Motor neuron (in vitro differentiated cells): ENCODE measurements at regions not wholly inside any gene's neighbourhood (a gene's known extent, or its start where the extent isn't known, plus 50 kb on each side); places are given as distances from the start of the nearest gene placed in this dataset.

Experiments used
- ATAC-seq, 8 experiments: fragments of 200-7000 bp; cut with Tn5 transposase; replicated peaks in 6 of 8; 2 replicates each; pipeline ENCODE4 v1.8.0; 2021; ENCODE audit warnings: mild to moderate bottlenecking in 8 of 8, moderate library complexity in 8 of 8
- H3K27ac ChIP-seq, 2 donors: fragments of 250-450 bp; sonication (Bioruptor Pico); 2 replicates each; pipeline ENCODE4 v1.9.0; 2021; ENCODE audit warnings: antibody characterized with exemption in 2 of 2, mild to moderate bottlenecking in 2 of 2, moderate library complexity in 1 of 2
- H3K4me1 ChIP-seq, 2 donors: fragments of 250-450 bp; sonication (Bioruptor Pico); replicated peaks in 1 of 2; 2 replicates each; pipeline ENCODE4 v1.6.1; 2021; ENCODE audit warnings: antibody characterized with exemption in 2 of 2, mild to moderate bottlenecking in 2 of 2, moderate library complexity in 1 of 2
- H3K4me3 ChIP-seq, 5 donors: fragments of 250-450 bp; sonication (Bioruptor Pico); 2 replicates each; pipeline ENCODE4 v1.9.0; 2021; ENCODE audit warnings: antibody characterized with exemption in 5 of 5, mild to moderate bottlenecking in 5 of 5, moderate library complexity in 4 of 5
- WGBS, 10 experiments: fragments of 450-650 bp; shearing (Covaris generic); methylation state at CpG; one replicate each; pipeline ENCODE4 v1.0.0; 2022; 5-methylcytosine and 5-hydroxymethylcytosine counted together
- in situ Hi-C, 9 experiments: fragments of 400-800 bp; cut with MboI; loops; one replicate each; pipeline ENCODE4 v1.15.0; 2021; ENCODE audit warnings: low sequenced_read_pairs in 9 of 9, low pct_unique_long_range_greater_than_20kb in 2 of 9; ENCODE audit not compliant: unreplicated experiment in 9 of 9

DNA sequence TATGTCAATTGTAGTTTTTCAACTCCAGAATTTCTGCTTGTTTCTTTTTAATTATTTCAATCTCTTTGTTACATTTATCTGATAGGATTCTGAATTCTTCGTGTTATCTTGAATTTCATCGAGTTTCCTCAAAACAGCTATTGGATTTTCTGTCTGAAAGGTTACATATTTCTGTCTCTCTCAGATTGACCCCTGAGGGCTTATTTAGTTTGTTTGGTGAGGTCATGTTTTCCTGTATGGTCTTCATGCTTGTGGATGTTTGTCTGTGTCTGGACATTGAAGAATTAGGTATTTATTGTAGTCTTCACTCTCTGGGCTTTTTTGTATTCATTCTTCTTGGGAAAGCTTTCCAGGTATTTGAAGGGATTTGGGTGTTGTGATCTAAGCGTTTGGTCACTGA, 85.6 kb downstream of the SNAPC1 start:
- Histone ChIP-seq H3K4me1 (no peaks in the 10 kb centered on the region), H3K4me3 (no peak overlapping the region), H3K27ac (no peak overlapping the region)
- no peak for ATAC-seq
- in situ Hi-C loops = loop anchor here in 4 of 9 experiments (25.0 kb wide), 2 partner anchors 386 to 561 kb away; partner anchors contain the start of gene TMEM30B (in 2 of the 4)
- 31 to 93% (median 82%) methylated on average over 1 to 3 of the region's 3 CpGs for WGBS, 10 experiments

DNA sequence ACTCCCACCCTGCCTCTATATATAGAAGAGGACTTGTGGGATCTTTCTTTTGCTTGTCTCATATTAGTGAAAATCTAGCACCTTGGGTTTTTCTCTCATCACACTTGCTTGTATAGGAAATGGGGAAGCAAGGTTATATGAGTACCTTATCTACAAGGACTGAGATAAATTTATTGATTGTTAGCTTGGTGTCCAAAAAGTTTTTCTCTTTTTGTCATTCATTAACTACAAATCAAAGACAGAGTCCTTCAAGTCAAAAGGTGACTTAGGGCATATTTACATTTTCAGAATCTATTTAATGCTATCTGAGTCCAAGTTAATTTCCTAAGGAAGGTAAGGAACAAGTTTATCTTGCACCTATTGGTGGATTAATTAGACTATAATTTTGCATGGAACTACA, 92.7 kb downstream of the SNAPC1 start:
- Histone ChIP-seq H3K4me1 (no peaks in the 10 kb centered on the region), H3K4me3 (no peak overlapping the region), H3K27ac (no peak overlapping the region)
- no peak for ATAC-seq
- in situ Hi-C loops = loop anchor here in 1 of 9 experiments (25.0 kb wide), 1 partner anchor 543 kb away; the partner anchor contains the start of gene PRKCH

DNA sequence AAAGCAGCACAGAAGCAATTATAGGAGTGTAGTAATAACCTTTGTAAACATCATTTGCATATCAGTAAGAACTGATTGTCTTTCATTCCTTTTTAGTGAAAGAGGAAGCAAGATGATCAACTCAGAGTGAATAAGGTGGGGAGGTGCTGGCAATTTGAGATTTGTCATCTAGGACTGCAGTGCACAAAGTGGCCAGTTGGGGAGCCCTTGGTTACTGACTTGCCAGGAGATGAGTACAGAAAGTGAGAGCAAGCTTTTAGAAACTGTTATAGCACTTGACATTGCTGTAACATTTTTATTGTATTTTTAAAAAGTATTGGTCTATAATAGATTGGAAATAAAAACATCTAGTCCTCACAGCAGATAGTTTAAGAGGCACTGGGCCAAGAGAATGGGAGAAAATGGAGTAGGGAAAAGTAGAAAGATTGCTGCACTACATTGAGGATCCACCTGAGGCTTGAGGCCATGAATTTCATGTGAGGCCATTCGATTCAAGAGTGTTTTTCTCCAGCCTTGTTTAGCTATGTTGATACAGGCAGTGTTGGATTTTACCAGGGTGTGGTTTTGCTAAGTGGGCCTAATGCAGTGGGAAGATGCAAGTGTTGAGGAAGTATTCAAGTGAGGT, 98.2 kb downstream of the SNAPC1 start:
- Histone ChIP-seq H3K4me1 (no peaks in the 10 kb centered on the region), H3K4me3 (no peak overlapping the region), H3K27ac (no peak overlapping the region)
- in situ Hi-C loops = loop anchor here in 1 of 9 experiments (25.0 kb wide), 1 partner anchor 548 kb away; the partner anchor contains the start of gene PRKCH
- 0 to 60% (median 16%) methylated on average over 1 of the region's 1 CpG; no CpG with 5 or more reads in 2 of the 10 experiments for WGBS, 10 experiments
- ATAC-seq = peak in 3 of 8 experiments; percentile 77 to 89 (median 86)

DNA sequence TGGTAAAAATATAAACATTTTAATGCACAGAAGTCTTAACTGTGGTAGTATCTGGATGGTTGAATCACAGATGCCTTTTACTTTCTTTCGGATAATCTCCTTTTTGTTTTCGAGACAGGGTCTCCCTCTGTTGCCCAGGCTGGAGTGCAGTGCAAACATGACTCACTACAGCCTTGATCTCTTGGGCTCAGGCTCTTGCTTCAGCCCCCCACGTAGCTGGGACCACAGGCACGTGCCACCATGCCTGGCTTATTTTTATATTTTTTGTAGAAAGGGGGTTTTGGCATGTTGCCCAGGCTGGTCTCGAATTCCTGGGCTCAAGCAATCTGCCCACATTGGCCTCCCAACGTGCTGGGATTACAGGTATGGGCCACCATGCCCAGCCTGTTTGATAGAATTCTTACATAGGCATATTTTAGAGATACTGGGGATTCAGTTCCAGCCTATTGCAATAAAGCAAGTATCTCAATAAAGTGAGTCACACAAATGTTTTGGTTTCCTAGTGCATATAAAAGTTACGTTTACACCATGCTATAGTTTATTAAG, 99.2 kb downstream of the SNAPC1 start:
- Histone ChIP-seq H3K27ac (no peak overlapping the region), H3K4me3 (no peak overlapping the region), H3K4me1 (no peaks in the 10 kb centered on the region)
- in situ Hi-C loops = loop anchor here in 1 of 9 experiments (25.0 kb wide), 1 partner anchor 549 kb away; the partner anchor contains the start of gene PRKCH
- WGBS, 10 experiments = 0 to 100% (median 73%) methylated on average over 1 to 7 of the region's 7 CpGs
- no peak for ATAC-seq

DNA sequence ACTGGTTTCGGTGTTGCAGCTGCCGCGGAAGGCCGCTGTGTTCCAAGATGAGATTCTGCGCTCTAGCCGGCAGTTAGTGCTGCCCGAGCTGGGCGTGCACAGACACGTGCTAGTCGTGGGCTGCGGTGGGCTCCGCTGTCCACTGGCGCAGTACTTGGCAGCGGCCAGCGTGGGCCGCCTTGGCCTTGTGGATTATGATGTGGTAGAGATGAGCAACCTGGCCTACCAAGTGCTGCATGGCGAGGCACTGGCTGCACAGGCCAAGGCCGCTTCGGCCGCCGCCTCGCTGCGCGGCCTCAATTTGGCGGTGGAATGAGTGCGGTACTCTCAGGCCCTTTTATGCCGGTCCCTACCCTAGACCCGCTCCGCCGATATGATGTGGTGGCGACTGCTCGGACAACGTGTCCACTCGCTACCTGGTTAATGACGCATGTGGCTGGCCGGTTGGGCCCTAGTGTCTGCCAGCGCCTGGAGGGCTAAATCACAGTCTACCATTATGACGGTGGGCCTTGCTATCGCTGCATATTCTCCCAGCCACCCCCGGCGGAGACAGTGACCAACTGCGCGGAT, 102.2 kb downstream of the SNAPC1 start:
- ATAC-seq = no peak
- H3K4me1 ChIP-seq = no peaks in the 10 kb centered on the region
- H3K4me3 ChIP-seq = no peak overlapping the region
- no peak overlapping the region for H3K27ac ChIP-seq
- in situ Hi-C loops = loop anchor here in 1 of 9 experiments (25.0 kb wide), 1 partner anchor 552 kb away; the partner anchor contains the start of gene PRKCH
- 76 to 98% (median 94%) methylated on average over 3 to 11 of the region's 43 CpGs; no CpG with 5 or more reads in 3 of the 10 experiments for WGBS, 10 experiments

DNA sequence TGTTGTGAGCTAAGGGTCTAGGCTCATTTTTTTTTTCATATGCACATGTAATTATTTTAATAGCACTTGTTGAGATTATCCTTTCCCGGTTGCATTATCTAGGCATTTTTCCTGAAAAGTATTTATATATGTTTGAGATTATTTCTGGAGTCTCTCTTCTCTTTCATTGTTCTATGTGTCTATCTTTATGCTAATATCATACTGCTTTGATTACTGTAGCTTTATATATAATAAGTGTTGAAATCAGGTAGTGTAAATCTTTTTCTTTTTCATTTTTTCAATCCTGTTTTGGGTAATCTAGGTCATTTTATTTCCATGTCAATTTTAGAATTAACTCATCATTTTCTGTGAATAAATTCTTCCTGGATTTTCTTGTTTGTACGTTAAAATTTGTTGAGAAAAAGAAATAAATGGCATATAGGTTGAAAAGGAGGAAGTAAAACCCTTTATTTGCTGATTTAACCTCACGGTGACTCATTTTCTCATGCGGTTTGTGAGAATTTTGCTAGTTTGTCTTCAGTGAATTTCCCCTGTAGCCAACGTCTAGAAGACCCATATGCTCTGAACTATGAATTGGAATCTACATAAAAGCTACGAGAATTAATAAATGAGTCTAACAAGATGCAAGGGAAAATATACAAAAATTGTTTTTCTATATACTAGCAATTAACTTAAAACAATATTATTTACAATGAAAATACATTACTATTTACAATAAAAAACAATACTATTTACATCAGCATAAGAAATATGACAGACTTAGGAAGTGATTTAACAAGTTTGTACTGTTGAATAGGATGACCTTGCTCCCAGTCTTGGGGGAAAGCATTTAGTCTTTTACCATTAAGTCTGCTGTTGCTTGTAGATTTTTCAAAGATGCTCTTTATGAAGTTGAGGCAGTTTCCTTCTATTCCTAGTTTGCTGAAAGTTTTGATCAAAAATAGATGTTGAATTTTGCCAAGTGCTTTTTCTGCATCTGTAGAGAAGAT, 105.0 kb downstream of the SNAPC1 start:
- no peak for ATAC-seq
- no peak overlapping the region for H3K4me3 ChIP-seq
- in situ Hi-C loops = loop anchor here in 1 of 9 experiments (25.0 kb wide), 1 partner anchor 555 kb away; the partner anchor contains the start of gene PRKCH
- no peaks in the 10 kb centered on the region for H3K4me1 ChIP-seq
- WGBS, 10 experiments = 18 to 96% (median 77%) methylated on average over 2 to 6 of the region's 6 CpGs
- H3K27ac ChIP-seq = no peak overlapping the region

DNA sequence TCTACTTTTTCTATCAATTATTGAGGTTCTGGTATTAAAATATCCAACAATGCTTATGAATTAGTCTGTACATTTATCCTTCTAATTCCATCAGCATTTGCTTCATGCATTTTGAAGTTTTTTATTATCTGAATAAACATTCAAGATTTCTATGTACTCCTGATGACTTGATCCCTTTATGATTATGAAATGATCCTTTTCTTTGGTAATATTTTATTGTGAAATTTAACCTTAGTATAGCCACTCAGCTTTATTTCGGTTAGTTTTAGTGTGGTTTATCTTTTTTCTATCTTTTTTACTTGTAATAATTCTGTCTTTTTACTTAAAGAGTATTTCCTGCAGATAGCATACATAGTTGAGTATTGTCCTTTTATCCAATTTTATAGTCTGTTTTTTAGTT, 106.6 kb downstream of the SNAPC1 start:
- 0 to 100% (median 69%) methylated on average over 1 of the region's 1 CpG; no CpG with 5 or more reads in 1 of the 10 experiments for WGBS, 10 experiments
- Histone ChIP-seq H3K4me3 (no peak overlapping the region), H3K4me1 (no peaks in the 10 kb centered on the region), H3K27ac (no peak overlapping the region)
- no peak for ATAC-seq
- in situ Hi-C loops = loop anchor here in 1 of 9 experiments (25.0 kb wide), 1 partner anchor 557 kb away; the partner anchor contains the start of gene PRKCH

DNA sequence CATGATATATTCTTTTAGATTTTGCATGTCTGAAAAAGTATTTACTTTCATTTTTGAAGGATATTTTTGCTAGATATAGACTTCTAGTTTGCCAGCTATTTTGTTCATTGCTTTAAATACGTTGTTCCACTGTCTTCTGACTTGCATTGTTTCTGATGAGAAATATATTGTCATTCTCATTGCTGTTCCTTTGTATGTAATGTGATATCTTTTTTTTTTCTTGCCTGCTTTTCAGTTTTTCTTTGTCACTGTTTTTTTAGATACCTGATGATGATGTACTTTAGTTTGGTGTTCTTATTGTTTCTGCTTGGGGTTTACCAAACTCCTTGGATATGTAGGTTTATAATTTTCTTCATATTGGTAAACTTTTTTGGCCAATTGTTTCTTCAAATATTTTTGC, 107.9 kb downstream of the SNAPC1 start:
- 17 to 100% (median 59%) methylated on average over 1 of the region's 1 CpG for WGBS, 10 experiments
- ATAC-seq = no peak
- Histone ChIP-seq H3K4me3 (no peak overlapping the region), H3K4me1 (no peaks in the 10 kb centered on the region), H3K27ac (no peak overlapping the region)
- in situ Hi-C loops = loop anchor here in 1 of 9 experiments (25.0 kb wide), 1 partner anchor 558 kb away; the partner anchor contains the start of gene PRKCH

DNA sequence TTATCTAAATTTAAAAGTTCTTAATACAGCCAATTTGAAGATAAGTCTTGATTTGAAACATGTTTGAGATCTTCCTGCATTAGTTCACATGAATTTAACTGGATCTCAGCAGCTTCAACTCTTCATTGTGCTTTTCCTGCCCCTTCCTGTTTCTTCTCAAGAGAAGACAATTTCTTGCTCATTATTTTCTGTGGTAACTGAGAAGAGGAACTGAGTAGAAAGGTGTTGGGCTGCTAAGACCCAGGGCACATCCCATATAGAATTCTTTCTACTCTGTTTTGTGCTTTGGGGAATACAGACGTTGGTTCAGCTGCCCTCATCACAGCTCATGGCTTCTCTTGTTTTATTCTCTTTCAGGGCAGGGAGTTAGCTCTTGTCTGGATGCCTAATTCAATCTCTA, 110.2 kb downstream of the SNAPC1 start:
- no peak for ATAC-seq
- 0 to 86% (median 0%) methylated on average over 1 of the region's 1 CpG; no CpG with 5 or more reads in 4 of the 10 experiments for WGBS, 10 experiments
- Histone ChIP-seq H3K27ac (no peak overlapping the region), H3K4me3 (no peak overlapping the region), H3K4me1 (no peaks in the 10 kb centered on the region)
- in situ Hi-C loops = loop anchor here in 1 of 9 experiments (25.0 kb wide), 1 partner anchor 560 kb away; the partner anchor contains the start of gene PRKCH

DNA sequence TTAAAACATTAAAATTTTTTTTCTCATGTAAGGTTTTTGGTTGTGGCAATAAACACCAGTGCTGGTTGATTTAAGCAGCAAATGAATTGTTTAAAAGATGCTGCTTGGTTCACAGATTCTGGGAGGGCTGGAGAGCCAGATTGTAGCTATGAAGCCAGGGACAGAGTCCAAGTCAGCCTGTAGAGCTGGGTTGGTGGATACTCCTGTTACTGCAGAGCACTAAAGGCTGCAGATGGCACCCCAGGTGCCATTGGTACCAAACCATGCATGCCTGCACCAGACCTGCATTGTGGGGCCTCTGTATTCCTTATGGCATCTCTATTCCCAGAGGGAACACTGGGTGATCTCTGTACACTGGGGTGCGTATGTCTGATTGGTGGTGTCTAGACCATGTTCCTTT, 113.3 kb downstream of the SNAPC1 start:
- Histone ChIP-seq H3K27ac (no peak overlapping the region), H3K4me1 (no peaks in the 10 kb centered on the region), H3K4me3 (no peak overlapping the region)
- in situ Hi-C loops = loop anchor here in 3 of 9 experiments (25.0 kb wide), 2 partner anchors 237 to 262 kb away; no protein-coding TSS in a partner anchor
- ATAC-seq = no peak
- WGBS, 10 experiments = no CpG with 5 or more reads among the region's 1 CpG

DNA sequence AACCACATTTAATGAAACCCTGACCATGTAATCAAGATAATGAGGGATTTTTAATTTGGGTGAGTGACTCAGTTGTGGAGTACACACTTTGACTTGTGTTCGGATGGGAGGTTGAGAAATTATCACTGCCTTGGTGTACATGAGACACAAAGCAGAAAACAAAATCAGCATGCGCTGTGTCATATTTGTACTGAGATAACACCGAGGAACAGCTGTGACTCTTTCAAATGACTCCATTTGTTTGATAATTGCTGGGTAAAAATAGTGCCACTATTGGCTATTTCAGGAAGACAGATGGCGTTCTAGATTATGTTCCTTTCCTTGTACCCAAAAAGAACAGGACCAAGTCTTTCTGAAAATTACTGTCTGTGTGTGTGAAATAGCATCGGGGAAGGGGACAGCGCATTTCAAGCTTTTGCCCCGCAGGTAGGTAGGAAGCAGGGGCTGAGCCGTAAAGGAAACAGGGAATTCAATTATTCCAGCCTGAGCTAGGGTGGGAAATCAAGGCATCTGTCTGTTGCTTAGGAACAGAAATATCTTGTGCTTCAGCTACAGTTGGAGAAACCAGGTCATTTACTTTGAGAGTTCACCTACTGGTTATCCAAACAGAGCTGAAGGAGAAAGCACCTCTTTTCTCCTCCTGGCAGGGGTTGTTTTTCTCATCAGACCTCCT, 114.3 kb downstream of the SNAPC1 start:
- Histone ChIP-seq H3K27ac (no peak overlapping the region), H3K4me1 (no peaks in the 10 kb centered on the region), H3K4me3 (no peak overlapping the region)
- in situ Hi-C loops = loop anchor here in 3 of 9 experiments (25.0 kb wide), 2 partner anchors 236 to 261 kb away; no protein-coding TSS in a partner anchor
- peak in 1 of 8 experiments; percentile 36 for ATAC-seq
- WGBS, 10 experiments = 20 to 86% (median 70%) methylated on average over 1 to 8 of the region's 8 CpGs; no CpG with 5 or more reads in 1 of the 10 experiments

DNA sequence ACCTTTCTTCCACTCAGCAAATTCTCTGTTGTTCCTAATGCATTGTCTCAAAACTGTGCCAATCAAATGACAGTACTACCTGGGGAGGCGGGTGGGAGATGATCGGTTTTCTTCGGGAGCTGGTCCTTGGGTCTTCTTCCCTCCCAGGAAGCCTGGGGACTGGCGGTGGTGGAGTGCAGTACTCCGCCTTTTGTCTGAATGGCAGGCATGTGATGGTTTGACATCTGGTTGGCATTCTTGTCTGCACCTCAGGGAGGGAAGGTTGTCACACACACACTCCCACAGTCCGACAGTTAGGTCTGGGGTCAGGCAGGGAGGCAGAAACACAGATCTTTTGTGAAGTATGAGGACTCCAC, 114.8 kb downstream of the SNAPC1 start:
- H3K4me3 ChIP-seq = no peak overlapping the region
- in situ Hi-C loops = loop anchor here in 3 of 9 experiments (25.0 kb wide), 2 partner anchors 235 to 260 kb away; no protein-coding TSS in a partner anchor
- H3K4me1 ChIP-seq = no peaks in the 10 kb centered on the region
- no peak overlapping the region for H3K27ac ChIP-seq
- no peak for ATAC-seq
- 47 to 100% (median 89%) methylated on average over 1 to 5 of the region's 6 CpGs; no CpG with 5 or more reads in 4 of the 10 experiments for WGBS, 10 experiments
